Muscle of leg (tissue), 3 donors: ENCODE measurements at regions not wholly inside any gene's neighbourhood (a gene's known extent, or its start where the extent isn't known, plus 50 kb on each side); places are given as distances from the start of the nearest gene placed in this dataset.

Experiments used
- DNase-seq: peaks from one replicate; pipeline ENCODE4 v3.0.0; 2013
- H3K27ac ChIP-seq: one replicate; pipeline ENCODE4 v1.5.1; 2013; ENCODE audit warnings: mild to moderate bottlenecking, low read length, control low read depth
- H3K27me3 ChIP-seq: one replicate; pipeline ENCODE4 v1.6.1; 2013; ENCODE audit warnings: low read length; ENCODE audit not compliant: control insufficient read depth, insufficient read depth
- H3K36me3 ChIP-seq: one replicate; pipeline ENCODE4 v1.6.1; 2013; ENCODE audit warnings: low read length; ENCODE audit not compliant: control insufficient read depth, insufficient read depth
- H3K4me1 ChIP-seq: one replicate; pipeline ENCODE4 v1.6.1; 2013; ENCODE audit warnings: low read length; ENCODE audit not compliant: control insufficient read depth, insufficient read depth
- H3K4me3 ChIP-seq: one replicate; pipeline ENCODE4 v1.5.1; 2013; ENCODE audit warnings: low read length, control low read depth
- H3K9me3 ChIP-seq: replicated peaks from 2 replicates; pipeline ENCODE4 v1.6.1; 2013; ENCODE audit warnings: low read depth, low read length; ENCODE audit not compliant: control insufficient read depth
- WGBS: methylation state at CpG from one replicate; pipeline ENCODE4 v1.1.5; 2013; ENCODE audit warnings: missing lambda C conversion rate; ENCODE audit not compliant: insufficient coverage; 5-methylcytosine and 5-hydroxymethylcytosine counted together

DNA sequence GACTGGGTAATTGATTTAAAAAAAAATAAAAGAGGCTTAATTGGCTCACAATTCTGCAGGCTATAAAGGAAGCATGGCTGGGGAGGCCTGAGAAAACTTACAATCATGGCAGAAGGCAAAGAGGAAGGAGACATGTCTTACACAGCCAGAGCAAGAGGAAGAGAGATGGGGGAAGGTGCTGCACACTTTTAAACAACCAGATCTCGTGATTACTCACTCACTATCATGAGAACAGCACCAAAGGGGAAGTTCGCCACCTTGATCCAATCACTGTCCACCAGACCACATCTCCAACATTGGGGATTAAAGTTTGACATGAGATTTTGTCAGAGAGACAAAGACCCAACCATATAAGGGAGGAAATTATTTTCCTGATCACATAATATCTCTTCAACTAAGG, 138.8 kb upstream of the NR4A3 start:
- Histone ChIP-seq H3K27me3 (no peaks in the 10 kb centered on the region), H3K36me3 (no peaks in the 10 kb centered on the region), H3K4me1 (no peaks in the 10 kb centered on the region), H3K27ac (no peak overlapping the region), H3K9me3 (no peaks in the 10 kb centered on the region), H3K4me3 (no peak overlapping the region)
- no peak for DNase-seq
- WGBS: no CpG with 5 or more reads among the region's 2 CpGs

DNA sequence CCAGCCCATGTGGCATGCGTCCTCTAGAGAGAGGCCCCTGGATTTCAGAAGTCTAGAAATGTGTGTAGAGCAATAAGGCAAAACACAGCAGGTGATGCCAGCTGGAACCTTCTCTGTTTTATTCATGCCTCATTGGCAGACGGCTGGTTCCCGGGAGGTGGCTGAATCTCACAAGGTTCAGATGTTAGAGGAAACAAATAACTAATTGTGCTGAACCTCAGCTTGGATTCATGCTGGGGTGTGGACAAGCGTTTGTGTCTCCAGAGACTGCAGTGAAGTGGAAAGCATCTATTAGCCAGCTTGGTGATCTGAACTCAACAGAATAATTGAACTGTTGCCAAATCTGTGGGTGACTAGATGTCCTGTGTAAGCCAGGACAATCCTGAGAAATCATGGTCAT, 131.1 kb upstream of the NR4A3 start:
- 59% methylated on average over 3 of the region's 4 CpGs for WGBS
- Histone ChIP-seq H3K27ac (no peak overlapping the region), H3K4me3 (no peak overlapping the region), H3K4me1 (peaks cover 4% of the 10 kb centered on the region), H3K27me3 (no peaks in the 10 kb centered on the region), H3K36me3 (no peaks in the 10 kb centered on the region), H3K9me3 (no peaks in the 10 kb centered on the region)
- DNase-seq: peak; percentile 11

DNA sequence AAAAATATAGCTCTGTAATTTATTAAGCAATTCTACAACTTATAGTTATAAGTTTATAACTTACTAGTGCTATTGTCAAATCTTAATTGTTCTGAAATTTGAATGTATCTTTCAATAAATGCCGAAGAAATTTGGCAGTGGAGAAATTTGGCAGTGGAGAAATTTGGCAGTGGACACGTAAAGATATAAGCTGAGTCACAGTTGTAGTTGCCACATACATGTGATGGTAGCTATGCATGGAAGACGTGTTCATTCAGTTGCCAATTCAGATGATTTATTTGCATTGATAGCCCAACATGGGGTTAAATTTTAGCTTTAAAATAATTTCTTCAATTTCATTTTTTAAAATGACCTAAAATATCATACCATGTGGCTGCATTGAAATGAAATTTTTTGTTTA, 127.8 kb upstream of the NR4A3 start:
- no peaks in the 10 kb centered on the region for H3K27me3 ChIP-seq
- no peak for DNase-seq
- H3K4me1 ChIP-seq: peaks cover 4% of the 10 kb centered on the region
- WGBS: 70% methylated on average over 2 of the region's 3 CpGs
- no peaks in the 10 kb centered on the region for H3K36me3 ChIP-seq
- H3K4me3 ChIP-seq: no peak overlapping the region
- peaks cover 4% of the 10 kb centered on the region for H3K9me3 ChIP-seq
- H3K27ac ChIP-seq: no peak overlapping the region

DNA sequence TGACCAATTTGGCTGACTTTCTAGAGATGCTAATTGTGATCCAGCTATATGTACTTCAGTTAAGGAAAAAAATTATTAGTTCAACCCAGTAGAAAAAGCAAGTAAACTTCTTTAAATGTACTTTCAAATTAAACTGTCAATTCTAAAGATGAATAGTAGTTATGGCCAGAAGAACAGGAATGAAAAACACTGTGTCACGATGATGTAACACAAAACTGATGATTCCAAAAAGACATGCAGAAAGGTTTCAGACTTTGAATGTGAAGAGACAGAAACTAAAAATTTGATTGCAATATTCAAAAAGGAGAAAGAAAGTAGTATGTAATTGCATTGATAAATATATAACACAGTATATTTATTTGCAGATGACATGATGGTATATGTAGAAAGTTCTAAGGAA, 127.3 kb upstream of the NR4A3 start:
- Histone ChIP-seq H3K27me3 (no peaks in the 10 kb centered on the region), H3K36me3 (no peaks in the 10 kb centered on the region), H3K9me3 (peaks cover 4% of the 10 kb centered on the region), H3K4me1 (peaks cover 4% of the 10 kb centered on the region), H3K4me3 (no peak overlapping the region), H3K27ac (no peak overlapping the region)
- DNase-seq: no peak
- WGBS: no CpG with 5 or more reads among the region's 1 CpG

DNA sequence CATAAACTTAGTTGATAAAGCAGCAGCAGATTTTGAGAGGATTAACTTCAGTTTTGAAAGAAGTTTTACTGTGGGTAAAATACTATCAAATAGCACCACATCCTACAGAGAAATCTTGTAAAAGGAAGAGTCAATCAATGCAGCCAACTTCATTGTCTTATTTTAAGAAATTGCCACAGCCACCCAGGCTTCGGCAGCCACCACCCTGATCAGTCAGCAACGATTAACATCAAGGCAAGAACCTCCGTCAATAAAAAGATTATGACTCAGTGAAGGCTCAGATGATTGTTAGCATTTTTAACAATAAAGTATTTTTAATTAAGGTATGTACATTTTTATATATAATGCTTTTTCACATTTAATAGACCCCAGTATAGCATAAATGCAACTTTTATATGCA, 122.3 kb upstream of the NR4A3 start:
- no peaks in the 10 kb centered on the region for H3K4me1 ChIP-seq
- no CpG with 5 or more reads among the region's 3 CpGs for WGBS
- peaks cover 4% of the 10 kb centered on the region for H3K9me3 ChIP-seq
- no peaks in the 10 kb centered on the region for H3K27me3 ChIP-seq
- no peak for DNase-seq
- H3K27ac ChIP-seq: no peak overlapping the region
- H3K36me3 ChIP-seq: no peaks in the 10 kb centered on the region
- H3K4me3 ChIP-seq: no peak overlapping the region

DNA sequence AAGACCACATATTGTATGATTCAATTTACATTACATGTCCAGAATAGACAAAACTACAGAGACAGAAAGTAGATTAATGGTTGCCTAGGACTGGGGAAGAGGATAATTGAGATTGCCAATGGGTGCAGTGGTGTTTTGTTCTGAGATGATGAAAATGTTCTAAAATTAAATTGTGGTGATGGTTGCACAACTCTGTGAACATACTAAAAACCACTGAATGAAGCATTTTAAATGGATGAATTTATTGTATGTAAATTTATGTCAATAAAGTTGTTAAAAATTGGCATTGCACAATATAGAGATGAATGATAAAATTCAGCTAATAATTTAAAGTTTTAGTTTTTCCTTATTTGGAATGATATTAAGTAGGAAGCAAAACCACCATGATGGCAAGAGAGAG, 109.5 kb upstream of the NR4A3 start:
- no peaks in the 10 kb centered on the region for H3K27me3 ChIP-seq
- no peak overlapping the region for H3K27ac ChIP-seq
- no peak overlapping the region for H3K4me3 ChIP-seq
- no peaks in the 10 kb centered on the region for H3K9me3 ChIP-seq
- no peaks in the 10 kb centered on the region for H3K36me3 ChIP-seq
- no peak for DNase-seq
- no peaks in the 10 kb centered on the region for H3K4me1 ChIP-seq

DNA sequence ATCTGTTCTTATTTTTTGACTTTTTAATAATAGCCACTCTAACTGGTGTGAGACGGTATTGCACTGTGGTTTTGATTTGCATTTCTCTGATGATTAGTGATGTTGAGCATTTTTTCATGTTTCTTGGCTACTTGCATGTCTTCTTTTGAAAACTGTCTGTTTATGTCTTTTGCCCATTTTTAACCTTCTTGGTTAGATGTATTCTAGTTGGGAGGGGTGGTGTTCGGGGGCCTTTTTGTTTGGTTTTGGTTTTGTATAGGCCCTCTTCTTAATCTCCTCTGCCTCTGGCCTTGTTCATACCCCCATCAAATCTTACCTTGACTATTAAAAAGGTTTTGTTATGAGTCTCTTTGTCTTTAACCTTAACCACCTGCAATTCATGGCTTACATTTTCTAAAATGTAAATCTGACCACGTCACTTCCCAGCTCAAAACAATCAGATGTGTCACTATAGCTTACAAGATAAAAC, 107.8 kb upstream of the NR4A3 start:
- no CpG with 5 or more reads among the region's 3 CpGs for WGBS
- no peak for DNase-seq
- no peaks in the 10 kb centered on the region for H3K36me3 ChIP-seq
- H3K27me3 ChIP-seq: no peaks in the 10 kb centered on the region
- no peak overlapping the region for H3K27ac ChIP-seq
- no peak overlapping the region for H3K4me3 ChIP-seq
- no peaks in the 10 kb centered on the region for H3K4me1 ChIP-seq
- H3K9me3 ChIP-seq: no peaks in the 10 kb centered on the region

DNA sequence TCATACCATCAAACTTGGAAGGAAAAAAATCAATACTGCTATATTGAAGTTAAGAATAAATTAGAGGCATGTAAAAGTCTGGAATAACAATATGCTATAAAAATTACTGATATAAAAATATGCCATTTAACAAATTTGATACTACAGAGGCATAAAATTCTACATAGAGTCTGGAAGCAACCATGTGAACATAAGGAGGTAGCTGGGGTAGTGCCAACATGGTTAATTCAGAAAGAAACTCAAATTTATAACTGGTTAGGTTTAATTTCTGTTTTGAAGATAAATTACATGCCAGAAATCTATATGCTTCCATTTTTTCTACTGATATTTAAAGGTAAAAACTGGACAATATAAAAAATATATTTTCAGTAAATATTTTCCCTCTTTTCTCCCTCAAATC, 103.1 kb upstream of the NR4A3 start:
- no peaks in the 10 kb centered on the region for H3K9me3 ChIP-seq
- no peak overlapping the region for H3K4me3 ChIP-seq
- no peak overlapping the region for H3K27ac ChIP-seq
- no peaks in the 10 kb centered on the region for H3K4me1 ChIP-seq
- H3K27me3 ChIP-seq: no peaks in the 10 kb centered on the region
- H3K36me3 ChIP-seq: no peaks in the 10 kb centered on the region
- no peak for DNase-seq

DNA sequence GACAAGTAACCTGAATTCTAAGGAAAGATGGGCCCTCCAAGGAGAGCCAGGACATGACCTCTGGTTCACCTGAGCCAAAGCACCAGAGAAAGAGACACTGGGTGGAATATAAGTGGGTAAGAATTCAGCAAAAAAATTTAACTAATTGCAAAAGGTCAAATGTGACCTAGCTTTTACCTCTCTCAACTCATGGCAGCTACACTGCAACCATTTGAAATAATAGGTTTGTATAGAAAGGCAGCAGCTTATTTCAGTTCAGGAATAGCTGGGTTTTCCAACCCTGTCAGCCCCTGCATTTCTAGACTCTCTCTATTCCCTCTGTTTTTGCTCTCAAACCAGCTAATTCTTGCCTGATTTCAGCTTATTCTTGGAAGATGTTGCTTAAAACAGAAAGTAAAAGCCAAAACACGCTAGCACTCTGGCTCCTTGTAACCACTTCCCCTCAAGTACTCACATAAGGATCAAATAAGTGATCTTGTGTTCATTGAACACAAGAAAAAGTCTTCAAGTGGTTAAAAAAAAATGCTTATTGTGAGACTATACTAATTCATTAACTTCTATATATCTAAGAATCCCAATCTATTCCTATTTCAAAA, 101.1 kb upstream of the NR4A3 start:
- no peaks in the 10 kb centered on the region for H3K9me3 ChIP-seq
- no peak overlapping the region for H3K4me3 ChIP-seq
- H3K4me1 ChIP-seq: no peaks in the 10 kb centered on the region
- peak overlapping the region; percentile 43 for H3K27ac ChIP-seq
- DNase-seq: peak; percentile 76
- no peaks in the 10 kb centered on the region for H3K36me3 ChIP-seq
- no peaks in the 10 kb centered on the region for H3K27me3 ChIP-seq
- no CpG with 5 or more reads among the region's 1 CpG for WGBS

DNA sequence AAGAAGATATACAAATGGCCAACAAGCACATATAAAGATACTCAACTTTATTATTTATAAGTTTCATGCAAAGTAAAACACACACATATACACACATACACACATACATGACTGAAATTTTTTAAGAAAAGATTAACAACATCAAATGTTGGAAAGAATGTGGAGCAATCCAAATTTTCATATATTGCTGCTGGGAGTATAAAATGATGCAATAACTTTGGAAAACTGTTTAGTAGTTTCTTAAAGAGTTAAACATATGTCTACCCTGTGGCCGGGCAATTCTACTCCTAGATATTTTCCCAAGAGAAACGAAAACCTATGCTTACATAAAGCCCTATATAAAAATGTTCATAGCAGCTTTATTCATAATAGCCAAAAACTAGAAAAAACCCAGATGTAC, 99.8 kb upstream of the NR4A3 start:
- DNase-seq: no peak
- Histone ChIP-seq H3K4me1 (peaks cover 7% of the 10 kb centered on the region), H3K36me3 (no peaks in the 10 kb centered on the region), H3K4me3 (no peak overlapping the region), H3K9me3 (no peaks in the 10 kb centered on the region), H3K27me3 (no peaks in the 10 kb centered on the region), H3K27ac (no peak overlapping the region)
- WGBS: no CpG with 5 or more reads among the region's 2 CpGs

DNA sequence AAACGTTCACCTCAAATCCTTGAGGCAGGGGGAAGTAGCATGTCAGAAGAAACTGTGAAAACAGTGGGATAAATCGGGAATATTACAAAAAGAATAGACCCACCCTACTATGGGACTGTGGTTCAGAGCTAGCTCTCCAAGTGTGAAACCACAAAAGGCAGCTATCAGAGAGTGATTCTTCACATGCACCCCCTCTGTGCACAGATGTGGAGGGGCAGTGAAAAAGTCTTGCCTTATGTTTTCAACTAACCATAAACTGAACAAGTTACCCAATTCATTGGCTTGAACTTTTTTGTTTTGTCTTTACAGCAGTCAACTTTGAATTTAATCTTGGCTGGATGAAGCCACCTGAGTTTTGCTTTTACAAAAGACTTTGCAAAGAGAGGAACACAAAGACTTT, 98.8 kb upstream of the NR4A3 start:
- H3K4me1 ChIP-seq: peaks cover 10% of the 10 kb centered on the region
- no peak for DNase-seq

More for the DNA sequence above, 98.8 kb upstream of the NR4A3 start:
- no peaks in the 10 kb centered on the region for H3K36me3 ChIP-seq
- WGBS: no CpG with 5 or more reads among the region's 2 CpGs
- H3K27ac ChIP-seq: no peak overlapping the region
- H3K9me3 ChIP-seq: no peaks in the 10 kb centered on the region
- no peak overlapping the region for H3K4me3 ChIP-seq
- no peaks in the 10 kb centered on the region for H3K27me3 ChIP-seq
